Gastrocnemius medialis (tissue), 4 donors: ENCODE measurements at regions not wholly inside any gene's neighbourhood (a gene's known extent, or its start where the extent isn't known, plus 50 kb on each side); places are given as distances from the start of the nearest gene placed in this dataset.

Experiments used
- POLR2A ChIP-seq, 2 donors: fragments of 450-650 bp; IDR thresholded peaks; one replicate each; pipeline ENCODE4 v1.6.1; 2017; ENCODE audit warnings: antibody characterized with exemption in 2 of 2, mild to moderate bottlenecking in 2 of 2, moderate library complexity in 2 of 2
- TF ChIP-seq, protein P1 (sequence below), 5 experiments: fragments of 450-650 bp in 3 of 5; fragments of 200-600 bp in 2 of 5; sonication (generic) in 2 of 5; IDR thresholded peaks in 4 of 5; conservative IDR thresholded peaks in 1 of 5; 1 replicate in 4 of 5; 2 replicates in 1 of 5; pipeline ENCODE4 v1.5.1; 2016 to 2019; ENCODE audit warnings: antibody characterized with exemption in 5 of 5, mild to moderate bottlenecking in 3 of 5, moderate library complexity in 3 of 5

DNA sequence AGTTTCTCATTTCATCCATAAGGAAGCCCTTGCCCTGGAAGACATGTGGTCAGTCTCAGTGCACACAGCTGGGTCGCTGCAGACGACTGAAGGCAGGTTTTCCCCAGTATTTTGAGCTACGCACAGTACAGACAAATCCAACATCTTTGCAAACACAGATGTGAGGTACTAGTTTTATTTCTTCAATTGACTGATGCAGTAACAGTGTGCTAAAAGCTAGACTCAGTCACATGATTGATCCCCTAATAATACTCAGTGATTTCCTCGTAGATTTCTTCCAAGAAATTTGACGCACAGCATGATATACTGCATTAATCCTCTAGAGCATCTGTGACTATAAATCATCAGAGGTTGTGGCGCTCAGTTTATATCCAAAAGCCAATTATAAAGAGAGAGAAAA is 346.1 kb downstream of the DIRAS2 start:
- TF ChIP-seq, protein P1, sequence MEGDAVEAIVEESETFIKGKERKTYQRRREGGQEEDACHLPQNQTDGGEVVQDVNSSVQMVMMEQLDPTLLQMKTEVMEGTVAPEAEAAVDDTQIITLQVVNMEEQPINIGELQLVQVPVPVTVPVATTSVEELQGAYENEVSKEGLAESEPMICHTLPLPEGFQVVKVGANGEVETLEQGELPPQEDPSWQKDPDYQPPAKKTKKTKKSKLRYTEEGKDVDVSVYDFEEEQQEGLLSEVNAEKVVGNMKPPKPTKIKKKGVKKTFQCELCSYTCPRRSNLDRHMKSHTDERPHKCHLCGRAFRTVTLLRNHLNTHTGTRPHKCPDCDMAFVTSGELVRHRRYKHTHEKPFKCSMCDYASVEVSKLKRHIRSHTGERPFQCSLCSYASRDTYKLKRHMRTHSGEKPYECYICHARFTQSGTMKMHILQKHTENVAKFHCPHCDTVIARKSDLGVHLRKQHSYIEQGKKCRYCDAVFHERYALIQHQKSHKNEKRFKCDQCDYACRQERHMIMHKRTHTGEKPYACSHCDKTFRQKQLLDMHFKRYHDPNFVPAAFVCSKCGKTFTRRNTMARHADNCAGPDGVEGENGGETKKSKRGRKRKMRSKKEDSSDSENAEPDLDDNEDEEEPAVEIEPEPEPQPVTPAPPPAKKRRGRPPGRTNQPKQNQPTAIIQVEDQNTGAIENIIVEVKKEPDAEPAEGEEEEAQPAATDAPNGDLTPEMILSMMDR (IDR thresholded peaks at IDR 0.05 in 4 of 5, conservative IDR thresholded peaks at IDR 0.05 in 1 of 5), result no peak
- no peak for TF ChIP-seq POLR2A (IDR thresholded peaks at IDR 0.05)
